ENCODE measurements at regions not wholly inside any gene's neighbourhood (a gene's known extent, or its start where the extent isn't known, plus 50 kb on each side); places are given as distances from the start of the nearest gene placed in this dataset.

GRCh38 chr4:100833906-100834305, 316.1 kb upstream of the EMCN start:
- Histone ChIP-seq H3K4me1 (no peaks in the 10 kb centered on the region), H3K27ac (no peak overlapping the region), H3K9me3 (peaks cover 7% of the 10 kb centered on the region), H3K4me3 (no peak overlapping the region), H3K36me3 (no peaks in the 10 kb centered on the region), H3K27me3 (ENCODE audit: low read depth) (no peaks in the 10 kb centered on the region)
- DNase-seq (no peak), ATAC-seq (no peak)
- TF ChIP-seq CTCF (IDR thresholded peaks at IDR 0.05): no peak
- intact Hi-C loops (cut with DNase I): no loop called here

GRCh38 chr4:100828986-100829685, 311.3 kb upstream of the EMCN start:
- peaks cover 7% of the 10 kb centered on the region for H3K9me3 ChIP-seq
- intact Hi-C loops (cut with DNase I): no loop called here
- no peak for ATAC-seq

GRCh38 chr4:100828364-100828763, 310.5 kb upstream of the EMCN start:
- Histone ChIP-seq H3K27me3 (ENCODE audit: low read depth) (no peaks in the 10 kb centered on the region), H3K9me3 (peaks cover 7% of the 10 kb centered on the region), H3K4me1 (no peaks in the 10 kb centered on the region), H3K4me3 (no peak overlapping the region), H3K27ac (no peak overlapping the region), H3K36me3 (no peaks in the 10 kb centered on the region)
- intact Hi-C loops (cut with DNase I): no loop called here
- ATAC-seq (no peak), DNase-seq (no peak)
- TF ChIP-seq CTCF (IDR thresholded peaks at IDR 0.05): no peak

More at GRCh38 chr4:100828986-100829685, 311.3 kb upstream of the EMCN start:
- H3K4me1 ChIP-seq: no peaks in the 10 kb centered on the region
- H3K27me3 ChIP-seq (ENCODE audit: low read depth): no peaks in the 10 kb centered on the region
- no peak overlapping the region for H3K4me3 ChIP-seq
- no peaks in the 10 kb centered on the region for H3K36me3 ChIP-seq
- TF ChIP-seq CTCF (IDR thresholded peaks at IDR 0.05): no peak
- DNase-seq: no peak
- H3K27ac ChIP-seq: no peak overlapping the region

GRCh38 chr4:100827756-100828155, 309.9 kb upstream of the EMCN start:
- Histone ChIP-seq H3K27me3 (ENCODE audit: low read depth) (no peaks in the 10 kb centered on the region), H3K36me3 (no peaks in the 10 kb centered on the region), H3K27ac (no peak overlapping the region), H3K4me1 (no peaks in the 10 kb centered on the region), H3K9me3 (peaks cover 7% of the 10 kb centered on the region), H3K4me3 (no peak overlapping the region)
- no peak for TF ChIP-seq CTCF (IDR thresholded peaks at IDR 0.05)
- DNase-seq (no peak), ATAC-seq (no peak)
- intact Hi-C loops (cut with DNase I): no loop called here

GRCh38 chr4:100826808-100827548, 309.2 kb upstream of the EMCN start:
- DNase-seq: no peak
- TF ChIP-seq CTCF (IDR thresholded peaks at IDR 0.05): no peak
- Histone ChIP-seq H3K4me1 (no peaks in the 10 kb centered on the region), H3K9me3 (peaks cover 7% of the 10 kb centered on the region), H3K27ac (no peak overlapping the region), H3K27me3 (ENCODE audit: low read depth) (no peaks in the 10 kb centered on the region), H3K36me3 (no peaks in the 10 kb centered on the region), H3K4me3 (no peak overlapping the region)
- intact Hi-C loops (cut with DNase I): no loop called here
- peak; percentile 27 to 37 for ATAC-seq

All from lower lobe of right lung (tissue), 2 donors.